ENCODE measurements at regions not wholly inside any gene's neighbourhood (a gene's known extent, or its start where the extent isn't known, plus 50 kb on each side); places are given as distances from the start of the nearest gene placed in this dataset.

GRCh38 chr3:182464513-182465145, 328.7 kb upstream of the ATP11B start:
- Histone ChIP-seq H4K20me1 (ENCODE audit: control insufficient read depth, insufficient read depth, low read depth, low read length) (no peaks in the 10 kb centered on the region), H3K9me2 (replicated peaks; ENCODE audit: control insufficient read depth, low read length) (no peaks in the 10 kb centered on the region), H3K79me2 (ENCODE audit: control insufficient read depth, low read length) (no peaks in the 10 kb centered on the region), H3K36me3 (ENCODE audit: control insufficient read depth, low read length) (no peaks in the 10 kb centered on the region), H3K4me1 (ENCODE audit: control insufficient read depth, low read length) (no peaks in the 10 kb centered on the region), H3K4me3 (ENCODE audit: low read length) (no peak overlapping the region), H3K27ac (ENCODE audit: low read depth, low read length) (no peak overlapping the region), H3K27me3 (ENCODE audit: control insufficient read depth, low read length) (no peaks in the 10 kb centered on the region), H3F3A (ENCODE audit: control insufficient read depth, insufficient read depth) (no peaks in the 10 kb centered on the region), H3K4me2 (ENCODE audit: low read length) (no peak overlapping the region), H3K9me3 (ENCODE audit: control insufficient read depth, insufficient read depth, low read length) (no peaks in the 10 kb centered on the region)
- TF ChIP-seq, protein P1, sequence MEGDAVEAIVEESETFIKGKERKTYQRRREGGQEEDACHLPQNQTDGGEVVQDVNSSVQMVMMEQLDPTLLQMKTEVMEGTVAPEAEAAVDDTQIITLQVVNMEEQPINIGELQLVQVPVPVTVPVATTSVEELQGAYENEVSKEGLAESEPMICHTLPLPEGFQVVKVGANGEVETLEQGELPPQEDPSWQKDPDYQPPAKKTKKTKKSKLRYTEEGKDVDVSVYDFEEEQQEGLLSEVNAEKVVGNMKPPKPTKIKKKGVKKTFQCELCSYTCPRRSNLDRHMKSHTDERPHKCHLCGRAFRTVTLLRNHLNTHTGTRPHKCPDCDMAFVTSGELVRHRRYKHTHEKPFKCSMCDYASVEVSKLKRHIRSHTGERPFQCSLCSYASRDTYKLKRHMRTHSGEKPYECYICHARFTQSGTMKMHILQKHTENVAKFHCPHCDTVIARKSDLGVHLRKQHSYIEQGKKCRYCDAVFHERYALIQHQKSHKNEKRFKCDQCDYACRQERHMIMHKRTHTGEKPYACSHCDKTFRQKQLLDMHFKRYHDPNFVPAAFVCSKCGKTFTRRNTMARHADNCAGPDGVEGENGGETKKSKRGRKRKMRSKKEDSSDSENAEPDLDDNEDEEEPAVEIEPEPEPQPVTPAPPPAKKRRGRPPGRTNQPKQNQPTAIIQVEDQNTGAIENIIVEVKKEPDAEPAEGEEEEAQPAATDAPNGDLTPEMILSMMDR (IDR thresholded peaks at IDR 0.05; ENCODE audit: low read depth, low read length, poor library complexity, severe bottlenecking): no peak
- TF ChIP-seq EZH2phosphoT487 (IDR thresholded peaks at IDR 0.05; ENCODE audit: borderline replicate concordance, low read length): no peak

DNA sequence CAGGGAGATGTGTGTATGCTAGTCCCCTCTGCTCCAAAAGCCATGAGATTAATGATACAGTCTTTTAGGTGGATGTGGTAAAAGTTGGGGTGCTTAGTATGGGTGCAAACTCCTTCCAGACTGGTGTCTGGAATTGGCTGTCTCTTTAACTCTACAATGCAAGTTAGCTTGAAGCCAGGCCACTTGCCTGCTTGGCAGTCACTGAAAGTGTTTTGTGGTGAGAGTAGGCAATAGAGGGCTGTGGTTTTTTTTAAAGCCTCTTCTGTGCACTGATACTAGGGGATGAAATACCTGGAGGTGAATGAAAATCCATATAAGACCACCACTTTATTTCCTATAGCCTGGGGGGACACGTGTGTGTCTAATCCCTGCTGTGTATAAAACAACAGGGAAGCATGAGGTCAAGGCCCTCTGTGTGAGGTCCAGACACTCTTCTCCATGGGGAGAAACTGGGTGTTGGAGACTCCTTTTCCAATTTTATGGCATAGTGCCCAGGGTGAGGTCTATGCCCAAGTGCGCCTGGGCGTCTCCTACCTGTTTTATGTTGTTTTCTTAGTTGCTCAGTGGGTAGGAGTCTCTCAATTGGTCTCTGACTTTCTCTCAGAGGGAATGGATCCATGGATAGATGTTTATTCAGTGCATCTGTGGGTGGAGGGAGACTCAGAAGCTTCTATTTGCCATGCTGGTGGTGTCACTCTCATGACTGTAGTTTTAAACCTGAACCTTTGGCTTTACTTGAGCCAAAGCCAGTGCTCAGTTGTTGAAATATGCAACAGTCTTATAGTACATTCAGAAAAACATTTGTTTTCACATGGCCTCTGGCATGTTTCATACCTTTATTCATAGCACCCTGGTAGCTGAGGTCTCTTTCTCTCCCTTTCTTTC, 327.8 kb upstream of the ATP11B start:
- Histone ChIP-seq H3F3A (ENCODE audit: control insufficient read depth, insufficient read depth) (no peaks in the 10 kb centered on the region), H3K9me2 (replicated peaks; ENCODE audit: control insufficient read depth, low read length) (no peaks in the 10 kb centered on the region), H3K27me3 (ENCODE audit: control insufficient read depth, low read length) (no peaks in the 10 kb centered on the region), H3K4me3 (ENCODE audit: low read length) (no peak overlapping the region), H3K79me2 (ENCODE audit: control insufficient read depth, low read length) (no peaks in the 10 kb centered on the region), H4K20me1 (ENCODE audit: control insufficient read depth, insufficient read depth, low read depth, low read length) (no peaks in the 10 kb centered on the region), H3K27ac (ENCODE audit: low read depth, low read length) (no peak overlapping the region), H3K9me3 (ENCODE audit: control insufficient read depth, insufficient read depth, low read length) (no peaks in the 10 kb centered on the region; the same call in 1 of the 2 replicates), H3K4me1 (ENCODE audit: control insufficient read depth, low read length) (no peaks in the 10 kb centered on the region), H3K36me3 (ENCODE audit: control insufficient read depth, low read length) (no peaks in the 10 kb centered on the region), H3K4me2 (ENCODE audit: low read length) (no peak overlapping the region)
- TF ChIP-seq, protein P1 (IDR thresholded peaks at IDR 0.05; ENCODE audit: low read depth, low read length, poor library complexity, severe bottlenecking): no peak
- TF ChIP-seq EZH2phosphoT487 (IDR thresholded peaks at IDR 0.05; ENCODE audit: borderline replicate concordance, low read length): no peak

GRCh38 chr3:182469086-182469485, 324.2 kb upstream of the ATP11B start:
- H3K4me2 ChIP-seq (ENCODE audit: low read length): no peak overlapping the region
- H4K20me1 ChIP-seq (ENCODE audit: control insufficient read depth, insufficient read depth, low read depth, low read length): no peaks in the 10 kb centered on the region
- H3K4me3 ChIP-seq (ENCODE audit: low read length): no peak overlapping the region
- no peaks in the 10 kb centered on the region for H3K4me1 ChIP-seq (ENCODE audit: control insufficient read depth, low read length)
- H3K79me2 ChIP-seq (ENCODE audit: control insufficient read depth, low read length): no peaks in the 10 kb centered on the region
- H3K9me2 ChIP-seq (replicated peaks; ENCODE audit: control insufficient read depth, low read length): no peaks in the 10 kb centered on the region
- TF ChIP-seq, protein P1 (IDR thresholded peaks at IDR 0.05; ENCODE audit: low read depth, low read length, poor library complexity, severe bottlenecking): no peak
- no peak for TF ChIP-seq EZH2phosphoT487 (IDR thresholded peaks at IDR 0.05; ENCODE audit: borderline replicate concordance, low read length)
- no peak overlapping the region for H3K27ac ChIP-seq (ENCODE audit: low read depth, low read length)
- no peaks in the 10 kb centered on the region for H3F3A ChIP-seq (ENCODE audit: control insufficient read depth, insufficient read depth)
- no peaks in the 10 kb centered on the region; the same call in 1 of the 2 replicates for H3K9me3 ChIP-seq (ENCODE audit: control insufficient read depth, insufficient read depth, low read length)
- H3K27me3 ChIP-seq (ENCODE audit: control insufficient read depth, low read length): no peaks in the 10 kb centered on the region
- no peaks in the 10 kb centered on the region for H3K36me3 ChIP-seq (ENCODE audit: control insufficient read depth, low read length)
